ENCODE measurements at regions not wholly inside any gene's neighbourhood (a gene's known extent, or its start where the extent isn't known, plus 50 kb on each side); places are given as distances from the start of the nearest gene placed in this dataset.

- no peak for TF ChIP-seq GATA2 (IDR thresholded peaks at IDR 0.05; ENCODE audit: low read depth, low read length)
- no peak for TF ChIP-seq GATA3 (IDR thresholded peaks at IDR 0.05; ENCODE audit: low read depth, low read length)
These were observed 395.4 kb downstream of the EFNA5 start for GRCh38 chr5:107275333-107275732.
